AG08396 (cell line): ENCODE measurements at regions not wholly inside any gene's neighbourhood (a gene's known extent, or its start where the extent isn't known, plus 50 kb on each side); places are given as distances from the start of the nearest gene placed in this dataset.

Experiments used
- DNase-seq: peaks from one replicate; pipeline ENCODE4 v3.0.0; 2012; ENCODE audit warnings: low spot score, mixed read lengths

GRCh38 chr12:19867970-19868369 is 428.7 kb downstream of the AEBP2 start:
- DNase-seq: no peak

DNA sequence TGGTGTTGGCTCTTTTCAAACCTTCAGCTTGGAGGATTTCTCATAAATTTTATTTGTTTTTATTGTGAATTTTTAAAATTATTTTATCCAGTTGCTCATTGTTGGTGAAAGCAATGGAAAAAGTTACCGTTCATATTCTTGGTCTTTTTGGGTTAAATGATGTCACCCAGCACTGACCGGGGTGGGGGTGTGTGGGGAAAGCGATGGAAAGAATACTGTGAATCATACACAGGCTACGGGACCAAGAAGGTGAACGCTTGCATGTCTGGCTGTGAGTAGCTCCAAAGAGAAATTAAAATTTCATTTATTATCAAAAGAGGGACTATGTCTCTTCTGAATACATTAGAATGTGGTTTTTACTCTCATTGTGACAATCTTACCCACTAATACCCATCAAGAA is 430.1 kb downstream of the AEBP2 start:
- no peak for DNase-seq

GRCh38 chr12:19872621-19873540 is 433.6 kb downstream of the AEBP2 start:
- no peak for DNase-seq

GRCh38 chr12:19880076-19880475 is 440.8 kb downstream of the AEBP2 start:
- DNase-seq: no peak

DNA sequence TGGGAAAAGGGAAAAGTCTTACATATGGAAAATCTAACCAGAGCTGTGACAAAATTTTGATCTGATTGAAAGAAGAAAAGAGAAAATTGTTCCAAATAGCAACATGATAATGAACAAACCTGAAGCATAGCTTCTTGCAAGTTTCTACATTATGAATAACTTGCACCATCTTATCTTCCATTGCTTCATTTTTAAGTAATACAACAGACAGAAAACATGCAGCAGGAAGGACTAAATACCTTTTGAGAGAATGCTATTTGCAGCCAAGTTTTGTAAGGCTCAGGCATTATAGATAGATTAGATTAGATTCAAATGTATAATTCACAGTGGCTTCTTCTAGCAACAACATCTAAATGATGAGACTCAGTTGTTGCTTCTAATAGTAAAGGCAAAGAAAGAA is 441.4 kb downstream of the AEBP2 start:
- DNase-seq: no peak

DNA sequence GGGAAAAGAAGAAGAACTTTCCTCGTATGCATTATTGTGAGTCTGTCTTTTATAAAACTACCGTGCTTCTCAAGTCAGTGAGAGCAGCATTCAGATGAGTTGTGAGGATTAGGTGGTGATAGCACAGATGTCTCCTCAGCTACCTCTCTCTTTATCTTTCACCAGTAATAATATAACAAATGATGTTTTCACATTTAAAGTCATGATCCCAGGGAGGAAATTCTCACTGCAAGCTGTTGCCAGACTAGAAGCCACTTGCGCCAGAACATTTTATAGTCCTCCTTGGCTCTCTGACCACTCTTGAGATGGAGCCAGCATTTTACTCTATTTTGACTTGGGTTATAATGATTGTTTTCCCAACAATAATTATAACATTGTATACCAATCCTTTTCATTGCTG is 443.1 kb downstream of the AEBP2 start:
- no peak for DNase-seq

GRCh38 chr12:19884021-19884492 is 444.8 kb downstream of the AEBP2 start:
- no peak for DNase-seq

- no peak for DNase-seq
These were observed 446.0 kb downstream of the AEBP2 start for GRCh38 chr12:19885093-19885812.

DNA sequence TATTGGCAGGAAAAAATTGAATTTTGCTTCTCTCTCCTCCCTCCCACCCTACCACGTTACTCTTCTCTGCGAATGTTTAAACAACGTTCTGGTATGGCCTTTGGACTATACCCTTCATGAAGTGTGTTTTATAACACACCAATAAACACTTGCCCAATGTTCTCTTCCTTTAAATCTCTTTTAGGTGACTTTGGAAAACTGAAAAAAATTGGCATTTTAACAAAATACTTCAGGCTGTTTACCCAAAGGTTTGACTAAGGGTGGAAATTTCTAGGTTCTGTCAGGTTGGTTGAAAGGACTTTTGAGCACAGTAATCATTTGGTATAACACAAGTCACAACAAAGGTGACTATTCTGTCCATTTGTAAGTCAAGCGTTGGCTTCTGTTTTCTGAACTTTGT is 446.8 kb downstream of the AEBP2 start:
- DNase-seq: no peak

DNA sequence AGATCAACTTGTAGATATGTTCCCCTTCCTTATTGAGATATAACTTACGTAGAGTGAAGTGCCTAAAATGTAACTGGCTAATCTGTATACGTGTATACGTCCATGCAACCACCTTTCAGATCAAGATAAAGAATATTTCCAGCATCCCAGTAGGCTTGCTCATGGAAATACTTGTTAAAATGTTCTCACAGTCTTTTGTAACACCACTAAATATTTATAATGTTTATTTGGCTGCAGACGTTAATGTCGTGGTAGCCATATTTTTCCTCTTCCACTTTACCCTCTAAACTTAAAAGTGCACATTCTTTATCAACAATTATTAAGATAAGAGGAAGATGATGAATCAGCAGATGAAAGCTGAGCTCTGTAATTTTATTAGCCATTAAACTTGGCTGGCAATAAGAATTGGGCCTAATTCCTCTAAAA is 447.4 kb downstream of the AEBP2 start:
- DNase-seq: no peak

DNA sequence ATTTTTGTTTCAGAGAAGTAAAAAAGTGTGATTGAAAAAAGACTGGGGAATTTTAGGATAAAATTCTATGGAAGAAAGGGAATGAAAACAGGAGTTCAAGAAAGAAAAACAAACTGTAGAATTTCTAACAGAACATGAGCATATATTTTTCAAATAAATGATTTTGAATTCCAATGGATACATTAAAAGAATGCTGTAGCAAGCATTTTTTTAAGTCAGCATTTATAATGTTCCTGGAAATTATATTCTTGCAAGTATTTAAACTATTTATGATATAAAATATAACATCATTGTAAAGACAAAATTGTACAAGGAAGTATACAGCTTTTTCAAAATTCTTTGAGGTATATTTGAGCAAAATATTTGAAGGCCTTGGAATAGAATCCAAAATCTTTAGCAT is 450.7 kb downstream of the AEBP2 start:
- DNase-seq: no peak

- no peak for DNase-seq
These were observed 452.8 kb downstream of the AEBP2 start for GRCh38 chr12:19891936-19892591.

GRCh38 chr12:19893514-19893913 is 454.2 kb downstream of the AEBP2 start:
- no peak for DNase-seq

DNA sequence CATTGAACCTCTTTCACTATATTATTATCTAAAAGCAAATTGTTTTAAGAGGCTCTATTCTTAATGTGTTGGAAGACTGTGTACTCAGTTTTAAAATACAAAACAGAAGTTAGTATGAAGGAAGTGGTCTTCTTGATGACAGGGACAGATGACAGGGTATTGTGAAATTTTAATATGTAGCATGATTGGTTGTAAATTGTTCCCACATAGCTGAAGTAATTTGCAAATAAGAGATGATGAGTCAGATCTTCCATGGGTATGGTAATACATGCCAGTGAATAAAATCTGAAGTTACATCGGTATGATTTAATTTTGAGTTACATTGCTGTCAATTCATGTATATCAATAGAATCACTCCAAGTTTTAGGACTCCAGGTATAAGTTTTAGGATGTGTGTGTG is 454.8 kb downstream of the AEBP2 start:
- no peak for DNase-seq

GRCh38 chr12:19894803-19895202 is 455.5 kb downstream of the AEBP2 start:
- no peak for DNase-seq

DNA sequence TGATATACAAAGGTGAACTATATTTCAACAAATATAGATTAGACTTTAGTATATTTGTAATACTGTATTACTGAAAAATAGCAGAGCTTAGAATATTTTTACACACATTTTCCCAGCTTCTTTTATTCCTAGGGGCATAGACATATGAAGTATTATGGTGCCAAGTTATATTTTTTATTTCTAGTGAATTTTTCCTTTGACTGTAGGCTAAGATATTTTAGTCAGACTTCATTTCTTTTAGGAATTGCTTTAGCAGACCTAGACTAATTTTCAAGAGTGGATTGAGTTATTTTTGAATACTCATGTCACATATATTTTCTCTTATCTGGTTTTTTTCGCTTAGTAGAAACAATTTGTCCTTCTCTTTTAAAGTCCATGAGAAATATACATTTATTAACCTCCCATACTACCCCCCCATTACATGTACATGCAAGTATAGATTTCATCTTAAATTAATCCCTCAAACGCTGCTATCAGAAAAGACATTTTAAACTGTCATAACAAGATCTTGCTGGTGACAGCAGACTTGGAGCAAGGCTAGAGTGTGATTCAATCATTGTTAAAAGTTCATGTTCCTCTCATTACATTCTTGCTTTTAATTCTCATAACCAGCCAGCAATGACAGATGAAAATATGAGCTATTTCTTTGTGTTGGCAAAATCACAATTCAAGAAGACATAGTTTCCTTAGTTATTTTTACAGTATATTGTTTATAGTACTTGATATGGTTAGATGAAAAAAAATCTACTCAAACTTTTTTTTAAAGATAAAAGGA is 456.1 kb downstream of the AEBP2 start:
- DNase-seq: no peak

- no peak for DNase-seq
These were observed 456.7 kb downstream of the AEBP2 start for GRCh38 chr12:19896041-19896440.

DNA sequence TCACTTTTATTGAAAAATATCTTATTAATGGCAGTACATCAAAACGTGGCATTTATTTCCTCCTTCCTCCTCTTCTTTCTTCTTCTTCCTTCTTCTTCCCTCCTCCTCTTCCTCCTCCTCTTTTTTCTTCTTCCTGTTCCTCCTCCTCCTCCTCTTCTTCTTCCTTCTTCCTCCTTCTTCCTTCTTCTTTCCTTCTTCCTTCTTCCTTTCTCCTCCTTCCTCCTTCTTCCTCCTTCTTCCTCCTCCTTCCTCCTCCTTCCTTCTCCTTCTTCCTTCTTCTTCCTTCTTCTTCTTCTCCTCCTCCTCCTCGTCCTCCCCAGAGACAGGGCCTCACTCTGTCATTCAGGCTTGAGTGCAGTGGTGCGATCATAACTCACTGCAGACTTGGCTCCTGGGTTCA is 457.2 kb downstream of the AEBP2 start:
- no peak for DNase-seq

GRCh38 chr12:19897900-19898408 is 458.7 kb downstream of the AEBP2 start:
- no peak for DNase-seq

DNA sequence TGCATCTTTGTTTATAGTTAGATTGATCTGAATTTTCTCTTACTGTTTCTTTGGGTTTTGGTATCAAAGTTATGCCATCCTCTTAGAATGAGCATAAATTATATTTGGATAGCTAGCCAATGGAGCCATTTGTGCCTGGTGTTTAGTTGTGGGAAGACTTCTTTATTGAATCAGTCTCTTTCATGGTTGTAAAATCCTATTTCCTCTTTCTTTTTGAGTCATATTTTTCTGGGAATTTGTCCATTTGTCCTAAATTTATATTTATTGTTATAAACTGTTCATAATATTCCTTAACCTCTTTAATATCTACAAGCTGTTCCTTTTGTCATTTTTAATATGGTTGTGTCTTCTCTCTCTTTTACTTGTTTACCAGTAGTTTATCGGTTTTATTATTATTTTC is 462.5 kb downstream of the AEBP2 start:
- DNase-seq: no peak

GRCh38 chr12:19904819-19905218 is 463.5 kb upstream of the PDE3A start:
- DNase-seq: no peak

DNA sequence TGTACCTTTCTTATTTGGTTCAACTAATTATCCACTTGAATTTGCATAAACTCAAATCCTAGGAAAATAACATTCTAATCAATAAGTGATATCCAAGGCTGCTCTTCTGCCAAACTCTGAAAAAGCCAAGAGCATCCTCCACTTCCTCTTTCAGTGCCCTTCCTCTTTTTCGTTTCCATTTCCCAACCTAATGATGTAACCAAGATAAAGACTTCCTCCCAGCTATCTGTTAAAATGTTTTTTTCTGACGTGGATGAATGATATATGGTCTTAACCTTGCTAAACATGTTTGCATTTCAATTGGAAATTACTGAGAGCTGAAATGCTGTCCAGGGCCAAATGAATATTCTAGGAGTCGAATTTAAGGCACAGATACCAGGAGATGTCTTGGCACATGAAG is 459.5 kb upstream of the PDE3A start:
- no peak for DNase-seq
